ENCODE measurements at regions not wholly inside any gene's neighbourhood (a gene's known extent, or its start where the extent isn't known, plus 50 kb on each side); places are given as distances from the start of the nearest gene placed in this dataset.

- TF ChIP-seq, protein P1, sequence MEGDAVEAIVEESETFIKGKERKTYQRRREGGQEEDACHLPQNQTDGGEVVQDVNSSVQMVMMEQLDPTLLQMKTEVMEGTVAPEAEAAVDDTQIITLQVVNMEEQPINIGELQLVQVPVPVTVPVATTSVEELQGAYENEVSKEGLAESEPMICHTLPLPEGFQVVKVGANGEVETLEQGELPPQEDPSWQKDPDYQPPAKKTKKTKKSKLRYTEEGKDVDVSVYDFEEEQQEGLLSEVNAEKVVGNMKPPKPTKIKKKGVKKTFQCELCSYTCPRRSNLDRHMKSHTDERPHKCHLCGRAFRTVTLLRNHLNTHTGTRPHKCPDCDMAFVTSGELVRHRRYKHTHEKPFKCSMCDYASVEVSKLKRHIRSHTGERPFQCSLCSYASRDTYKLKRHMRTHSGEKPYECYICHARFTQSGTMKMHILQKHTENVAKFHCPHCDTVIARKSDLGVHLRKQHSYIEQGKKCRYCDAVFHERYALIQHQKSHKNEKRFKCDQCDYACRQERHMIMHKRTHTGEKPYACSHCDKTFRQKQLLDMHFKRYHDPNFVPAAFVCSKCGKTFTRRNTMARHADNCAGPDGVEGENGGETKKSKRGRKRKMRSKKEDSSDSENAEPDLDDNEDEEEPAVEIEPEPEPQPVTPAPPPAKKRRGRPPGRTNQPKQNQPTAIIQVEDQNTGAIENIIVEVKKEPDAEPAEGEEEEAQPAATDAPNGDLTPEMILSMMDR (IDR thresholded peaks at IDR 0.05; ENCODE audit: low read length) = no peak
- no peak for TF ChIP-seq EZH2 (IDR thresholded peaks at IDR 0.05; ENCODE audit: borderline replicate concordance, low read length)
These were observed 183.1 kb downstream of the GAS1 start for GRCh38 chr9:86764221-86764624.

All from OCI-LY1 (cell line).